WTC11 (cell line): ENCODE measurements at regions not wholly inside any gene's neighbourhood (a gene's known extent, or its start where the extent isn't known, plus 50 kb on each side); places are given as distances from the start of the nearest gene placed in this dataset.

Experiments used
- ATAC-seq: fragments of 200-7000 bp; cut with Tn5 transposase; 2 replicates; pipeline ENCODE4 v1.10.0; 2021; ENCODE audit warnings: mild to moderate bottlenecking, moderate library complexity
- CTCF ChIA-PET: fragments of 300-600 bp; sonication (Branson Sonifier 250); formaldehyde crosslinking; loops from one replicate; lab custom pipeline; 2021; ENCODE audit warnings: antibody characterized with exemption; lab: Charles Lee
- POLR2A ChIA-PET: fragments of 350-600 bp; sonication (Branson Sonifier 250); formaldehyde crosslinking; loops from one replicate; lab custom pipeline; 2021; ENCODE audit warnings: antibody characterized with exemption; lab: Charles Lee
- DNase-seq: peaks from one replicate; pipeline ENCODE4 v3.0.0; 2021; ENCODE audit warnings: low spot score
- H3K27ac Mint-ChIP-seq: 2 replicates; pipeline ENCODE4 v1.8.0; 2021; ENCODE audit warnings: mixed read lengths
- H3K27me3 Mint-ChIP-seq: 2 replicates; pipeline ENCODE4 v1.8.0; 2021; ENCODE audit warnings: low read depth, mild to moderate bottlenecking, moderate library complexity, mixed read lengths
- H3K36me3 Mint-ChIP-seq: 2 replicates; pipeline ENCODE4 v1.8.0; 2021; ENCODE audit warnings: mixed read lengths
- H3K4me1 Mint-ChIP-seq: 2 replicates; pipeline ENCODE4 v1.8.0; 2022; ENCODE audit warnings: mixed read lengths
- H3K4me3 Mint-ChIP-seq: 2 replicates; pipeline ENCODE4 v1.8.0; 2021; ENCODE audit warnings: mild to moderate bottlenecking, moderate library complexity, mixed read lengths
- H3K9me3 Mint-ChIP-seq: 2 replicates; pipeline ENCODE4 v1.8.0; 2021; ENCODE audit warnings: mixed read lengths
- AFF4 ChIP-seq: sonication (generic); formaldehyde crosslinking; IDR thresholded peaks from 2 replicates; pipeline ENCODE4 v1.8.1; 2023; ENCODE audit warnings: mild to moderate bottlenecking, missing genetic modification reagents, borderline replicate concordance
- CTCF ChIP-seq: fragments of 200-600 bp; IDR thresholded peaks from 2 replicates; pipeline ENCODE4 v1.8.0; 2022; ENCODE audit warnings: antibody characterized with exemption
- E2F5 ChIP-seq: sonication (generic); formaldehyde crosslinking; IDR thresholded peaks from 2 replicates; pipeline ENCODE4 v1.8.1; 2022; ENCODE audit warnings: mild to moderate bottlenecking, moderate library complexity, missing genetic modification reagents
- EMX1 ChIP-seq: fragments of 250-450 bp; sonication (Bioruptor Pico); IDR thresholded peaks from 2 replicates; pipeline ENCODE4 v1.8.0; 2021; ENCODE audit warnings: mild to moderate bottlenecking
- GTF2I ChIP-seq: fragments of 250-450 bp; sonication (Bioruptor Pico); conservative IDR thresholded peaks from 2 replicates; pipeline ENCODE4 v1.4.0; 2021; ENCODE audit warnings: mild to moderate bottlenecking
- JAZF1 ChIP-seq: fragments of 250-450 bp; sonication (Bioruptor Pico); IDR thresholded peaks from 2 replicates; pipeline ENCODE4 v1.9.0; 2021; ENCODE audit warnings: moderate library complexity, mild to moderate bottlenecking, inconsistent platforms
- OVOL2 ChIP-seq: fragments of 250-450 bp; sonication (Bioruptor Pico); IDR thresholded peaks from 2 replicates; pipeline ENCODE4 v1.9.0; 2021; ENCODE audit warnings: mild to moderate bottlenecking, borderline replicate concordance
- SMAD4 ChIP-seq: sonication (generic); formaldehyde crosslinking; IDR thresholded peaks from 2 replicates; pipeline ENCODE4 v1.8.0; 2022; ENCODE audit warnings: mild to moderate bottlenecking, missing genetic modification reagents
- SP1 ChIP-seq: sonication (generic); formaldehyde crosslinking; conservative IDR thresholded peaks from 2 replicates; pipeline ENCODE4 v1.8.1; 2022; ENCODE audit warnings: missing genetic modification reagents
- TCF7 ChIP-seq: sonication (generic); formaldehyde crosslinking; IDR thresholded peaks from 2 replicates; pipeline ENCODE4 v1.8.0; 2022; ENCODE audit warnings: mild to moderate bottlenecking, low read depth, missing genetic modification reagents, moderate library complexity
- ZNF121 ChIP-seq: sonication (generic); formaldehyde crosslinking; IDR thresholded peaks from 2 replicates; pipeline ENCODE4 v1.8.0; 2023; ENCODE audit warnings: missing genetic modification reagents
- ZNF232 ChIP-seq: sonication (generic); formaldehyde crosslinking; IDR thresholded peaks from 2 replicates; pipeline ENCODE4 v1.8.0; 2022; ENCODE audit warnings: mild to moderate bottlenecking, missing genetic modification reagents
- ZNF396 ChIP-seq: fragments of 250-450 bp; sonication (Bioruptor Pico); IDR thresholded peaks from 2 replicates; pipeline ENCODE4 v1.8.0; 2021; ENCODE audit warnings: mild to moderate bottlenecking, moderate library complexity, borderline replicate concordance
- ZNF671 ChIP-seq: fragments of 250-450 bp; sonication (Bioruptor Pico); IDR thresholded peaks from 2 replicates; pipeline ENCODE4 v1.8.0; 2021; ENCODE audit warnings: mild to moderate bottlenecking
- TF ChIP-seq, protein P1 (sequence below): sonication (generic); formaldehyde crosslinking; IDR thresholded peaks from 2 replicates; pipeline ENCODE4 v1.8.0; 2022; ENCODE audit warnings: mild to moderate bottlenecking, missing genetic modification reagents
- TF ChIP-seq, protein P2 (sequence below): sonication (generic); formaldehyde crosslinking; IDR thresholded peaks from 2 replicates; pipeline ENCODE4 v1.8.1; 2022; ENCODE audit warnings: missing genetic modification reagents, borderline replicate concordance
- TF ChIP-seq, protein P3 (sequence below): sonication (generic); formaldehyde crosslinking; IDR thresholded peaks from 2 replicates; pipeline ENCODE4 v1.8.1; 2023; ENCODE audit warnings: mild to moderate bottlenecking, missing genetic modification reagents, moderate library complexity
- TF ChIP-seq, protein P4 (sequence below): sonication (generic); formaldehyde crosslinking; IDR thresholded peaks from 2 replicates; pipeline ENCODE4 v1.8.1; 2023; ENCODE audit warnings: mild to moderate bottlenecking, missing genetic modification reagents, moderate library complexity
- TF ChIP-seq, protein P5 (sequence below): sonication (generic); formaldehyde crosslinking; conservative IDR thresholded peaks from 2 replicates; pipeline ENCODE4 v1.8.1; 2023; ENCODE audit warnings: mild to moderate bottlenecking, low read depth, missing genetic modification reagents, moderate library complexity
- TF ChIP-seq, protein P6 (sequence below): sonication (generic); formaldehyde crosslinking; IDR thresholded peaks from 2 replicates; pipeline ENCODE4 v1.8.0; 2023; ENCODE audit warnings: mild to moderate bottlenecking, missing genetic modification reagents

DNA sequence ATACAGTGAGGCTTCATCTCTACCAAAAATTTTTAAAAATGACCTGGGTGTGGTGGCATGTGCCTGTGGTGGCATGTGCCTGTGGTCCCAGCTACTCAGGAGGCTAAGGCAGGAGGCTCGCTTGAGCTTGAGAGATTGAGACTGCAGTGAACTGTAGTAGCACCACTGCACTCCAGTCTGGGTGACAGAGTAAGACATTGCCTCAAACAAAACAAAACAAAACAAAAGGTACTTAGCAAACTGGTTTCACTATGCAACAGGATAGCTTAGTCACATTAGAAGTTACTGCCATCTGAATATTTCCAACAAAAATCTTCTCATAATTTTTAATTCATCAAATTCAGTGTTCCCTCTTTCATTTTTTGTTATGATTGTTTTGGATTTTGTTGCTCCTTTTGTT lies 137.9 kb downstream of the QRSL1 start:
- ChIA-PET CTCF (no interaction called here), POLR2A (no interaction called here)
- H3K27me3 Mint-ChIP-seq = no peaks in the 10 kb centered on the region
- ATAC-seq (no peak), DNase-seq (no peak)
- peaks cover 29% of the 10 kb centered on the region for H3K9me3 Mint-ChIP-seq
- no peak overlapping the region for H3K27ac Mint-ChIP-seq
- H3K4me1 Mint-ChIP-seq = no peaks in the 10 kb centered on the region
- TF ChIP-seq JAZF1 (CRISPR knock-in tag) = no peak
- no peak for TF ChIP-seq AFF4
- no peak for TF ChIP-seq SP1 (CRISPR knock-in tag)
- TF ChIP-seq GTF2I = no peak
- TF ChIP-seq EMX1 (CRISPR knock-in tag) = no peak
- TF ChIP-seq ZNF396 (CRISPR knock-in tag) = no peak
- TF ChIP-seq, protein P1, sequence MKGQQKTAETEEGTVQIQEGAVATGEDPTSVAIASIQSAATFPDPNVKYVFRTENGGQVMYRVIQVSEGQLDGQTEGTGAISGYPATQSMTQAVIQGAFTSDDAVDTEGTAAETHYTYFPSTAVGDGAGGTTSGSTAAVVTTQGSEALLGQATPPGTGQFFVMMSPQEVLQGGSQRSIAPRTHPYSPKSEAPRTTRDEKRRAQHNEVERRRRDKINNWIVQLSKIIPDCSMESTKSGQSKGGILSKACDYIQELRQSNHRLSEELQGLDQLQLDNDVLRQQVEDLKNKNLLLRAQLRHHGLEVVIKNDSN (CRISPR knock-in tag) = no peak
- TF ChIP-seq ZNF232 (CRISPR knock-in tag) = no peak
- TF ChIP-seq, protein P2, sequence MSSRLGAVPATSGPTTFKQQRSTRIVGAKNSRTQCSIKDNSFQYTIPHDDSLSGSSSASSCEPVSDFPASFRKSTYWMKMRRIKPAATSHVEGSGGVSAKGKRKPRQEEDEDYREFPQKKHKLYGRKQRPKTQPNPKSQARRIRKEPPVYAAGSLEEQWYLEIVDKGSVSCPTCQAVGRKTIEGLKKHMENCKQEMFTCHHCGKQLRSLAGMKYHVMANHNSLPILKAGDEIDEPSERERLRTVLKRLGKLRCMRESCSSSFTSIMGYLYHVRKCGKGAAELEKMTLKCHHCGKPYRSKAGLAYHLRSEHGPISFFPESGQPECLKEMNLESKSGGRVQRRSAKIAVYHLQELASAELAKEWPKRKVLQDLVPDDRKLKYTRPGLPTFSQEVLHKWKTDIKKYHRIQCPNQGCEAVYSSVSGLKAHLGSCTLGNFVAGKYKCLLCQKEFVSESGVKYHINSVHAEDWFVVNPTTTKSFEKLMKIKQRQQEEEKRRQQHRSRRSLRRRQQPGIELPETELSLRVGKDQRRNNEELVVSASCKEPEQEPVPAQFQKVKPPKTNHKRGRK = no peak
- TF ChIP-seq SMAD4 (CRISPR knock-in tag) = no peak
- no peak for TF ChIP-seq OVOL2 (CRISPR knock-in tag)
- TF ChIP-seq, protein P3, sequence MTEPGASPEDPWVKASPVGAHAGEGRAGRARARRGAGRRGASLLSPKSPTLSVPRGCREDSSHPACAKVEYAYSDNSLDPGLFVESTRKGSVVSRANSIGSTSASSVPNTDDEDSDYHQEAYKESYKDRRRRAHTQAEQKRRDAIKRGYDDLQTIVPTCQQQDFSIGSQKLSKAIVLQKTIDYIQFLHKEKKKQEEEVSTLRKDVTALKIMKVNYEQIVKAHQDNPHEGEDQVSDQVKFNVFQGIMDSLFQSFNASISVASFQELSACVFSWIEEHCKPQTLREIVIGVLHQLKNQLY = no peak
- no peak for TF ChIP-seq CTCF
- TF ChIP-seq, protein P4, sequence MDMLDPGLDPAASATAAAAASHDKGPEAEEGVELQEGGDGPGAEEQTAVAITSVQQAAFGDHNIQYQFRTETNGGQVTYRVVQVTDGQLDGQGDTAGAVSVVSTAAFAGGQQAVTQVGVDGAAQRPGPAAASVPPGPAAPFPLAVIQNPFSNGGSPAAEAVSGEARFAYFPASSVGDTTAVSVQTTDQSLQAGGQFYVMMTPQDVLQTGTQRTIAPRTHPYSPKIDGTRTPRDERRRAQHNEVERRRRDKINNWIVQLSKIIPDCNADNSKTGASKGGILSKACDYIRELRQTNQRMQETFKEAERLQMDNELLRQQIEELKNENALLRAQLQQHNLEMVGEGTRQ (CRISPR knock-in tag) = no peak
- TF ChIP-seq E2F5 (CRISPR knock-in tag) = no peak
- peaks cover 22% of the 10 kb centered on the region for H3K36me3 Mint-ChIP-seq
- H3K4me3 Mint-ChIP-seq = no peak overlapping the region

GRCh38 chr6:106766201-106766600 lies 136.8 kb downstream of the QRSL1 start:
- H3K9me3 Mint-ChIP-seq = peaks cover 30% of the 10 kb centered on the region
- H3K27me3 Mint-ChIP-seq = no peaks in the 10 kb centered on the region
- CTCF ChIA-PET = no interaction called here
- no peak overlapping the region for H3K4me3 Mint-ChIP-seq
- ATAC-seq (no peak), DNase-seq (no peak)
- H3K36me3 Mint-ChIP-seq = peaks cover 26% of the 10 kb centered on the region
- POLR2A ChIA-PET = no interaction called here
- no peak overlapping the region for H3K27ac Mint-ChIP-seq
- no peak for TF ChIP-seq TCF7 (CRISPR knock-in tag)
- TF ChIP-seq, protein P5, sequence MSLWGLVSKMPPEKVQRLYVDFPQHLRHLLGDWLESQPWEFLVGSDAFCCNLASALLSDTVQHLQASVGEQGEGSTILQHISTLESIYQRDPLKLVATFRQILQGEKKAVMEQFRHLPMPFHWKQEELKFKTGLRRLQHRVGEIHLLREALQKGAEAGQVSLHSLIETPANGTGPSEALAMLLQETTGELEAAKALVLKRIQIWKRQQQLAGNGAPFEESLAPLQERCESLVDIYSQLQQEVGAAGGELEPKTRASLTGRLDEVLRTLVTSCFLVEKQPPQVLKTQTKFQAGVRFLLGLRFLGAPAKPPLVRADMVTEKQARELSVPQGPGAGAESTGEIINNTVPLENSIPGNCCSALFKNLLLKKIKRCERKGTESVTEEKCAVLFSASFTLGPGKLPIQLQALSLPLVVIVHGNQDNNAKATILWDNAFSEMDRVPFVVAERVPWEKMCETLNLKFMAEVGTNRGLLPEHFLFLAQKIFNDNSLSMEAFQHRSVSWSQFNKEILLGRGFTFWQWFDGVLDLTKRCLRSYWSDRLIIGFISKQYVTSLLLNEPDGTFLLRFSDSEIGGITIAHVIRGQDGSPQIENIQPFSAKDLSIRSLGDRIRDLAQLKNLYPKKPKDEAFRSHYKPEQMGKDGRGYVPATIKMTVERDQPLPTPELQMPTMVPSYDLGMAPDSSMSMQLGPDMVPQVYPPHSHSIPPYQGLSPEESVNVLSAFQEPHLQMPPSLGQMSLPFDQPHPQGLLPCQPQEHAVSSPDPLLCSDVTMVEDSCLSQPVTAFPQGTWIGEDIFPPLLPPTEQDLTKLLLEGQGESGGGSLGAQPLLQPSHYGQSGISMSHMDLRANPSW (CRISPR knock-in tag) = no peak
- no peak for TF ChIP-seq ZNF671 (CRISPR knock-in tag)
- TF ChIP-seq ZNF121 (CRISPR knock-in tag) = no peak
- TF ChIP-seq, protein P6, sequence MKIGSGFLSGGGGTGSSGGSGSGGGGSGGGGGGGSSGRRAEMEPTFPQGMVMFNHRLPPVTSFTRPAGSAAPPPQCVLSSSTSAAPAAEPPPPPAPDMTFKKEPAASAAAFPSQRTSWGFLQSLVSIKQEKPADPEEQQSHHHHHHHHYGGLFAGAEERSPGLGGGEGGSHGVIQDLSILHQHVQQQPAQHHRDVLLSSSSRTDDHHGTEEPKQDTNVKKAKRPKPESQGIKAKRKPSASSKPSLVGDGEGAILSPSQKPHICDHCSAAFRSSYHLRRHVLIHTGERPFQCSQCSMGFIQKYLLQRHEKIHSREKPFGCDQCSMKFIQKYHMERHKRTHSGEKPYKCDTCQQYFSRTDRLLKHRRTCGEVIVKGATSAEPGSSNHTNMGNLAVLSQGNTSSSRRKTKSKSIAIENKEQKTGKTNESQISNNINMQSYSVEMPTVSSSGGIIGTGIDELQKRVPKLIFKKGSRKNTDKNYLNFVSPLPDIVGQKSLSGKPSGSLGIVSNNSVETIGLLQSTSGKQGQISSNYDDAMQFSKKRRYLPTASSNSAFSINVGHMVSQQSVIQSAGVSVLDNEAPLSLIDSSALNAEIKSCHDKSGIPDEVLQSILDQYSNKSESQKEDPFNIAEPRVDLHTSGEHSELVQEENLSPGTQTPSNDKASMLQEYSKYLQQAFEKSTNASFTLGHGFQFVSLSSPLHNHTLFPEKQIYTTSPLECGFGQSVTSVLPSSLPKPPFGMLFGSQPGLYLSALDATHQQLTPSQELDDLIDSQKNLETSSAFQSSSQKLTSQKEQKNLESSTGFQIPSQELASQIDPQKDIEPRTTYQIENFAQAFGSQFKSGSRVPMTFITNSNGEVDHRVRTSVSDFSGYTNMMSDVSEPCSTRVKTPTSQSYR (CRISPR knock-in tag) = no peak
- no peaks in the 10 kb centered on the region for H3K4me1 Mint-ChIP-seq
